Smooth muscle cell (in vitro differentiated cells): ENCODE measurements at regions not wholly inside any gene's neighbourhood (a gene's known extent, or its start where the extent isn't known, plus 50 kb on each side); places are given as distances from the start of the nearest gene placed in this dataset.
"Not testable (repeated sequence)": the region's sequence is repeated elsewhere in the genome, so short reads cannot be mapped to it uniquely, and the experiment has no call there.

Experiments
- DNase-seq: peaks from one replicate; lab custom pipeline; 2025; ENCODE audit not compliant: unreplicated experiment; lab: John Stamatoyannopoulos, UW
- H2AFZ ChIP-seq: fragments of 200-600 bp; sonication (generic); 2 replicates; pipeline ENCODE4 v1.6.0; 2016; ENCODE audit warnings: antibody characterized with exemption, low read depth, mild to moderate bottlenecking
- H3F3A ChIP-seq: fragments of 200-600 bp; sonication (generic); 2 replicates; pipeline ENCODE4 v1.6.0; 2017; ENCODE audit warnings: antibody characterized with exemption, low read depth
- H3K27ac ChIP-seq: fragments of 200-600 bp; sonication (generic); 2 replicates; pipeline ENCODE4 v1.5.1; 2016; ENCODE audit warnings: low read depth, mild to moderate bottlenecking
- H3K27me3 ChIP-seq: fragments of 200-600 bp; sonication (generic); 2 replicates; pipeline ENCODE4 v1.6.1; 2016; ENCODE audit warnings: low read depth, mild to moderate bottlenecking
- H3K36me3 ChIP-seq: fragments of 200-600 bp; sonication (generic); 2 replicates; pipeline ENCODE4 v1.5.1; 2016; ENCODE audit warnings: low read depth
- H3K4me1 ChIP-seq: fragments of 200-600 bp; sonication (generic); 2 replicates; pipeline ENCODE4 v1.5.1; 2016; ENCODE audit warnings: low read depth
- H3K4me2 ChIP-seq: fragments of 200-600 bp; sonication (generic); 2 replicates; pipeline ENCODE4 v1.6.0; 2016; ENCODE audit warnings: mild to moderate bottlenecking
- H3K4me3 ChIP-seq: fragments of 200-600 bp; sonication (generic); 2 replicates; pipeline ENCODE4 v1.5.1; 2016; ENCODE audit warnings: mild to moderate bottlenecking
- H3K79me2 ChIP-seq: fragments of 200-600 bp; sonication (generic); 2 replicates; pipeline ENCODE4 v1.6.0; 2016; ENCODE audit warnings: low read depth, mild to moderate bottlenecking
- H3K9ac ChIP-seq: fragments of 200-600 bp; sonication (generic); 2 replicates; pipeline ENCODE4 v1.6.0; 2016; ENCODE audit warnings: low read depth
- H3K9me3 ChIP-seq: fragments of 200-600 bp; sonication (generic); replicated peaks from 2 replicates; pipeline ENCODE4 v1.5.1; 2016; ENCODE audit warnings: low read depth
- H4K20me1 ChIP-seq: fragments of 200-600 bp; sonication (generic); 2 replicates; pipeline ENCODE4 v1.6.0; 2016; ENCODE audit warnings: low read depth
- CTCF ChIP-seq: fragments of 200-600 bp; sonication (generic); IDR thresholded peaks from 2 replicates; pipeline ENCODE4 v1.5.1; 2017; ENCODE audit warnings: borderline replicate concordance, mild to moderate bottlenecking, antibody characterized with exemption; ENCODE audit not compliant: insufficient read depth, poor library complexity, severe bottlenecking
- WGBS: methylation state at CpG from one replicate; pipeline ENCODE4 v1.1.7; 2016; ENCODE audit warnings: low lambda C conversion rate; 5-methylcytosine and 5-hydroxymethylcytosine counted together

- Histone ChIP-seq H3K36me3 (no peaks in the 10 kb centered on the region), H3K4me1 (peaks cover 11% of the 10 kb centered on the region), H3K27ac (no peak overlapping the region), H2AFZ (no peak overlapping the region), H4K20me1 (no peaks in the 10 kb centered on the region), H3K4me3 (no peak overlapping the region), H3K79me2 (no peaks in the 10 kb centered on the region), H3K27me3 (no peaks in the 10 kb centered on the region), H3K4me2 (no peak overlapping the region), H3F3A (no peaks in the 10 kb centered on the region), H3K9me3 (no peaks in the 10 kb centered on the region), H3K9ac (no peak overlapping the region)
- 51% methylated on average over 6 of the region's 6 CpGs for WGBS
- no peak for TF ChIP-seq CTCF
- no peak for DNase-seq
Measured at GRCh38 chr19:29040951-29041350, 172.0 kb downstream of the UQCRFS1 start.

- H3K4me3 ChIP-seq, result no peak overlapping the region
- no peaks in the 10 kb centered on the region for H3K27me3 ChIP-seq
- no peak overlapping the region for H2AFZ ChIP-seq
- H3K9me3 ChIP-seq, result no peaks in the 10 kb centered on the region
- H3K27ac ChIP-seq, result no peak overlapping the region
- no peak for TF ChIP-seq CTCF
- no peak overlapping the region for H3K9ac ChIP-seq
- peaks cover 11% of the 10 kb centered on the region for H3K4me1 ChIP-seq
- WGBS, result 86% methylated on average over 7 of the region's 7 CpGs
- no peak for DNase-seq
- no peaks in the 10 kb centered on the region for H3F3A ChIP-seq
- H3K79me2 ChIP-seq, result no peaks in the 10 kb centered on the region
- H3K36me3 ChIP-seq, result no peaks in the 10 kb centered on the region
- no peak overlapping the region for H3K4me2 ChIP-seq
- H4K20me1 ChIP-seq, result no peaks in the 10 kb centered on the region
Measured at GRCh38 chr19:29040292-29040691, 172.7 kb downstream of the UQCRFS1 start.

DNA sequence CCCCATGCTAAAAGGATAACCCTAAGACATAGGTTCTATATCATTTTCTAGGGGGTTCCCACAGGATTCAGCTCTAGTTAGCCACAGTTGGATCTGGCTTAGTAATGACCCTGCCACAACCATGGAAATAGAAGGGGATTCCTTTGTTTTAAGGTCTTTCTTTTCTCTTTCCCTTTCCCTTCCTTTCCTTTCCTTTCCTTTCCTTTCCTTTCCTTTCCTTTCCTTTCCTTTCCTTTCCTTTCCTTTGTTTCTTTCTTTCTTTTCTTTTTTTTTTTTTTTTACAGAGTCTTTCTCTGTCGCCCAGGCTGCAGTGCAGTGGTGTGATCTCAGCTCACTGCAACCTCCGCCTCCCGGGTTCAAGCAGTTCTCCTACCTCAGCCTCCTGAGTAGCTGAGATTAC is 173.9 kb downstream of the UQCRFS1 start:
- not testable (repeated sequence) for H3K9me3 ChIP-seq, DNase-seq, H3K36me3 ChIP-seq, H3F3A ChIP-seq, H4K20me1 ChIP-seq, H3K27ac ChIP-seq, H3K27me3 ChIP-seq, H3K79me2 ChIP-seq, H2AFZ ChIP-seq, H3K4me3 ChIP-seq, H3K9ac ChIP-seq, H3K4me2 ChIP-seq
- H3K4me1 ChIP-seq, result peaks cover 11% of the 10 kb centered on the region
- 96% methylated on average over 3 of the region's 3 CpGs for WGBS

DNA sequence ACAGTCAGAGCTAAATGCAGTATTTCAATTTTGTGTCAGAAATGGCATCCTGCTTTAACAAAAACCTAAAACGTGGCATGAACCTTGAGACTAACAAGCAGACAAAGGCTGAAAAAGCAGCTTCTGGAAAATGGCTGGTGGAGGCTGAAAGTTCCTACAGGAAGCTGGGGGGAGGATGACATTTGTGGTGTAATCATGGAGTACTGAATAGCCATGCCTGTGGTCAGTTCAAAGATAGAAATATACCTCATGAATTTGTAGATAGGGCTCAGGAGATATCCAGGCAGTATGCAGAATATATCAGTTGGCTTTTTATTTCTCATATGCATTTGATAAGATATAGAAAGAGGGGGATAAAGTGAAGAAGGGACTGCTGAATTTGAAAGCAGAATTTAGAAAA is 181.7 kb downstream of the UQCRFS1 start:
- no peak overlapping the region for H3K4me3 ChIP-seq
- no peak for DNase-seq
- 69% methylated on average over 1 of the region's 1 CpG for WGBS
- TF ChIP-seq CTCF, result no peak
- H4K20me1 ChIP-seq, result no peaks in the 10 kb centered on the region
- H3K79me2 ChIP-seq, result no peaks in the 10 kb centered on the region
- H3K9ac ChIP-seq, result no peak overlapping the region
- H3K4me2 ChIP-seq, result no peak overlapping the region
- H3K36me3 ChIP-seq, result no peaks in the 10 kb centered on the region
- H3K27me3 ChIP-seq, result no peaks in the 10 kb centered on the region
- H2AFZ ChIP-seq, result no peak overlapping the region
- no peak overlapping the region for H3K27ac ChIP-seq
- no peaks in the 10 kb centered on the region for H3K9me3 ChIP-seq
- H3F3A ChIP-seq, result no peaks in the 10 kb centered on the region
- no peaks in the 10 kb centered on the region for H3K4me1 ChIP-seq
